Stomach (tissue), 4 donors: ENCODE measurements at regions not wholly inside any gene's neighbourhood (a gene's known extent, or its start where the extent isn't known, plus 50 kb on each side); places are given as distances from the start of the nearest gene placed in this dataset.

Experiments used
- EP300 ChIP-seq: sonication (generic); formaldehyde crosslinking; IDR thresholded peaks from one replicate; pipeline ENCODE4 v1.6.1; 2017; ENCODE audit warnings: antibody characterized with exemption
- POLR2A ChIP-seq, 4 donors: fragments of 450-650 bp; IDR thresholded peaks; one replicate each; pipeline ENCODE4 v1.6.1; 2016; ENCODE audit warnings: antibody characterized with exemption in 4 of 4, control low read depth in 2 of 4, mild to moderate bottlenecking in 1 of 4, moderate library complexity in 1 of 4
- POLR2AphosphoS5 ChIP-seq, 3 donors: sonication (generic); formaldehyde crosslinking; IDR thresholded peaks; one replicate each; pipeline ENCODE4 v1.6.1; 2016; ENCODE audit warnings: antibody characterized with exemption in 3 of 3
- TF ChIP-seq, protein P1 (sequence below), 7 experiments: fragments of 450-650 bp in 4 of 7; fragments of 200-600 bp in 3 of 7; sonication (generic) in 3 of 7; IDR thresholded peaks; one replicate each; pipeline ENCODE4 v1.5.1; 2016 to 2019; ENCODE audit warnings: antibody characterized with exemption in 7 of 7, control low read depth in 2 of 7, mild to moderate bottlenecking in 1 of 7

DNA sequence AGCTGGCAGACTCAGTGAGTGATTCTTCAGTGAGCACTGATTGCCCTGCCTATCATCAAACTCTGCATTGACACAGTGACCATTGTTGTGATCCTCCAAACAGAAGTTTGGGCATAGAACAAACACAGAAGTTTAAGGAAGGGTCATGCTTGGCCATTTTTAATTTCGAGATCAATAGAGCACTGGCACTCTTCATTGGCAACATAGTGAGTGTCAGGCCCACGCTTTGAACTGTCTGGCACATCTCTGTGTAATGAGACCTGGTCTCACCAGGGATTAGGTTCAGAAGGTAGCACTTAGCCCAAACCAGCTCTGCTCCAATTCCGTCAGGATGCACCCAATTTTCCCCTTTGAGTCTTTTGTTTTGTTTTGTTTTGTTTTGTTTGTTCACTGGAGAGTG, 127.1 kb upstream of the MOCS2 start:
- TF ChIP-seq, protein P1, sequence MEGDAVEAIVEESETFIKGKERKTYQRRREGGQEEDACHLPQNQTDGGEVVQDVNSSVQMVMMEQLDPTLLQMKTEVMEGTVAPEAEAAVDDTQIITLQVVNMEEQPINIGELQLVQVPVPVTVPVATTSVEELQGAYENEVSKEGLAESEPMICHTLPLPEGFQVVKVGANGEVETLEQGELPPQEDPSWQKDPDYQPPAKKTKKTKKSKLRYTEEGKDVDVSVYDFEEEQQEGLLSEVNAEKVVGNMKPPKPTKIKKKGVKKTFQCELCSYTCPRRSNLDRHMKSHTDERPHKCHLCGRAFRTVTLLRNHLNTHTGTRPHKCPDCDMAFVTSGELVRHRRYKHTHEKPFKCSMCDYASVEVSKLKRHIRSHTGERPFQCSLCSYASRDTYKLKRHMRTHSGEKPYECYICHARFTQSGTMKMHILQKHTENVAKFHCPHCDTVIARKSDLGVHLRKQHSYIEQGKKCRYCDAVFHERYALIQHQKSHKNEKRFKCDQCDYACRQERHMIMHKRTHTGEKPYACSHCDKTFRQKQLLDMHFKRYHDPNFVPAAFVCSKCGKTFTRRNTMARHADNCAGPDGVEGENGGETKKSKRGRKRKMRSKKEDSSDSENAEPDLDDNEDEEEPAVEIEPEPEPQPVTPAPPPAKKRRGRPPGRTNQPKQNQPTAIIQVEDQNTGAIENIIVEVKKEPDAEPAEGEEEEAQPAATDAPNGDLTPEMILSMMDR (IDR thresholded peaks at IDR 0.05) = no peak
- no peak for TF ChIP-seq POLR2A (IDR thresholded peaks at IDR 0.05)
- TF ChIP-seq POLR2AphosphoS5 (IDR thresholded peaks at IDR 0.05) = no peak
- no peak for TF ChIP-seq EP300
